HEK293T (cell line): ENCODE measurements at regions not wholly inside any gene's neighbourhood (a gene's known extent, or its start where the extent isn't known, plus 50 kb on each side); places are given as distances from the start of the nearest gene placed in this dataset.

Experiments
- CTCF ChIA-PET: fragments of 350-600 bp; formaldehyde crosslinking; extraction: SDS; loops from one replicate; lab custom pipeline; 2021; ENCODE audit warnings: antibody characterized with exemption, inconsistent platforms; lab: Yijun Ruan, JAX
- POLR2A ChIA-PET: fragments of 350-600 bp; formaldehyde crosslinking; extraction: SDS; loops from one replicate; lab custom pipeline; 2020; ENCODE audit warnings: antibody characterized with exemption, inconsistent platforms; lab: Yijun Ruan, JAX
- DNase-seq: peaks from one replicate; pipeline ENCODE4 v3.0.0; 2012; ENCODE audit warnings: mixed read lengths; ENCODE audit errors: extremely low spot score
- ARNT ChIP-seq: fragments of 450-650 bp; IDR thresholded peaks from 2 replicates; pipeline ENCODE4 v1.6.1; 2017; ENCODE audit warnings: mild to moderate bottlenecking
- BHLHE40 ChIP-seq: fragments of 450-650 bp; IDR thresholded peaks from 2 replicates; pipeline ENCODE4 v1.6.1; 2016; ENCODE audit warnings: mild to moderate bottlenecking, moderate library complexity, borderline replicate concordance
- CTBP1 ChIP-seq: fragments of 450-650 bp; IDR thresholded peaks from 2 replicates; pipeline ENCODE4 v1.6.1; 2016; ENCODE audit warnings: borderline replicate concordance
- ELF4 ChIP-seq: fragments of 450-650 bp; IDR thresholded peaks from 2 replicates; pipeline ENCODE4 v1.6.1; 2017; ENCODE audit warnings: antibody characterized with exemption
- FOXA1 ChIP-seq: fragments of 450-650 bp; IDR thresholded peaks from 2 replicates; pipeline ENCODE4 v1.6.1; 2016; ENCODE audit warnings: mild to moderate bottlenecking
- FOXK2 ChIP-seq: fragments of 450-650 bp; IDR thresholded peaks from 2 replicates; pipeline ENCODE4 v1.6.1; 2016; ENCODE audit warnings: mild to moderate bottlenecking
- FOXM1 ChIP-seq: fragments of 450-650 bp; IDR thresholded peaks from 2 replicates; pipeline ENCODE4 v1.6.1; 2017; ENCODE audit warnings: mild to moderate bottlenecking, borderline replicate concordance
- HDGF ChIP-seq: fragments of 450-650 bp; IDR thresholded peaks from 2 replicates; pipeline ENCODE4 v1.6.1; 2017; ENCODE audit warnings: antibody characterized with exemption, borderline replicate concordance
- L3MBTL2 ChIP-seq: fragments of 450-650 bp; conservative IDR thresholded peaks from 2 replicates; pipeline ENCODE4 v1.6.1; 2016; ENCODE audit warnings: mild to moderate bottlenecking
- LEF1 ChIP-seq: fragments of 450-650 bp; IDR thresholded peaks from 2 replicates; pipeline ENCODE4 v1.6.1; 2017; ENCODE audit warnings: mild to moderate bottlenecking, borderline replicate concordance
- NFRKB ChIP-seq: fragments of 450-650 bp; IDR thresholded peaks from 2 replicates; pipeline ENCODE4 v1.6.1; 2016; ENCODE audit warnings: mild to moderate bottlenecking, moderate library complexity
- SP1 ChIP-seq: fragments of 450-650 bp; IDR thresholded peaks from 2 replicates; pipeline ENCODE4 v1.6.1; 2017
- SUZ12 ChIP-seq: fragments of 450-650 bp; IDR thresholded peaks from 2 replicates; pipeline ENCODE4 v1.6.1; 2016; ENCODE audit warnings: mild to moderate bottlenecking
- TARDBP ChIP-seq: fragments of 450-650 bp; IDR thresholded peaks from 2 replicates; pipeline ENCODE4 v1.6.1; 2016
- ZNF384 ChIP-seq: fragments of 450-650 bp; IDR thresholded peaks from 2 replicates; pipeline ENCODE4 v1.6.1; 2016
- TF ChIP-seq, protein P1 (sequence below): fragments of 450-650 bp; IDR thresholded peaks from 2 replicates; pipeline ENCODE4 v1.6.1; 2016

DNA sequence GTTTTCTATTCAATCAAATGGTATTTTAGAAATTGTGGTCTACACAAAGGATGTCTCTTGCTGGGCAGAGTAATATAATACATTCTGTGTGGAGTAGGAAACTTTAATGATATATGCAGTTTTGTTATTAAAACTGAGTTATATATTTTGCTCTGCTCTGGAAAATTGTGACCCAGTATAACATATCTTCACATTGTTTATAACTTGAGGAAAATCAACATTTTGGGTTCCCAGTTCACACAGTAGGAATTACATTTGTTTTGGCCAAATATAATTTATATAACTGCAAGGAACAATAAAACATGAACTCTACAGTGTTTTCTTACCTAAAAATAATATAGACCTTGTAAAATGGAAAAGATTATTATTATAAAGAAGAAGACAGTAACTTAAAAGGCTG is 372.4 kb downstream of the OSR1 start:
- ChIA-PET CTCF (no interaction called here), POLR2A (no interaction called here)
- no peak for DNase-seq
- TF ChIP-seq FOXA1 (no peak), L3MBTL2 (no peak)

DNA sequence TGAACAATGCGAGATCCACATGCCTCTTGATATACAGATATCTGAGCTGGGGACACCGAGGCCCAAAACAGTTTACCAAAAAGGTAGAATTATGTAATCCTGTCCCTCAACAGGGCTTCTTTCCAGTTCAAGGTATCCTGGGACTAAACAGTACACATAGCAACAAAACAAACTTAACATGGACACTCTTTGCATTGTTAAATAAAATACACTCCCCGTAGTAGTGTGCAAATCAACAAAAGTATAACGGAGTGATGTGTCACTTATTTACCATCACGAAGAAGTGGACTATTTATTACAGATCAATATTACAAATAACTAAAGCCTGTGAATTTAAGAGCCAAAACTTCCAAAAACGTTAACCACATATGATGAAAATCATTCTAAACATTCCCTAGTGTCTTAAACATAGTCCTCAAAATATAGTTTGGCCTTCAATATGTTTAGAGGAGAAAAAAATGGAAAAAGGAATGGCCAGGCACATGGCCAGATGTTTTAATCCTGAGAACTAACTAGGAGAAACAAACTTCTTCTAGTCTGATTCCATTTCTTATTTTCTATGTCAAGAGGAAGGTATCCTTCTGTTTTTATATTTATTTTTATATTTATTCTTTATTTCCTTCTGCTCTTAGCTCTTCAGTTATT is 377.5 kb downstream of the OSR1 start:
- TF ChIP-seq FOXM1 (no peak), SP1 (no peak), FOXK2 (no peak), CTBP1 (no peak), ZNF384 (no peak), NFRKB (no peak)
- POLR2A ChIA-PET: no interaction called here

DNA sequence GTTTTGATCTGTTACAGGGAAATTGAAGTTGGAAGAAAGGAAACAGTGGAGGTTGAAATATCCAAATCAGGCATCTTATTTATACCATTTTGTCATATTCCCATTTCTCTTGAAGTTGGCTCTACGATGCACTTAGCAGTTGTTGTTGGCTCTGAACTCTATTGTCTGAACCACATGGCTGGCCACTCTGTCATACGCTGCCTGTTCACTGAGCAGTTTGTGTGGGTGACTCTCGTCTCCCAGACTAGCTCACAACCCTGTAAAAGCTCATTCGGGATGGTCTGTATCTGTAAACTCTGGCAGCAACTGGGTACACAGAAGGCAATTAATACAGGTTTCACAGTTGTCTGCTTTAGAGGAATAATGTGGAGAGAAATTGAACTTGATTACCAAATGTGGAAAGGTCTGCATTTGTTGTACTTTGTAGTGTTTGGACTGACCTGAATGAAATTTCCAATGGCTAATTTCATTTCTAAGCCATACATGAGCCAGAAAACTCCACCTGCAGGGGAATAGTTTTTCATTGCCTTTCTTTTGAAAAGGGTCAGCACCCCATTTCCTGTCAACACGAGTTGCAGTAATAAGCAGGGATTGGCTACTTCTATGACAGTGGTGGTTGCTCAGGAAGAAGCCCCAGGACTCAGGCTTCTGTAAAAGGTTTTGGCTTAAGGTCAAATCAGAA is 378.2 kb downstream of the OSR1 start:
- ChIA-PET POLR2A (no interaction called here), CTCF (no interaction called here)
- TF ChIP-seq CTBP1 (no peak), ZNF384 (no peak), FOXA1 (no peak), SP1 (no peak), HDGF (no peak), LEF1 (no peak), FOXM1 (no peak), TARDBP (no peak), FOXK2 (no peak), SUZ12 (no peak), ELF4 (no peak), ARNT (no peak), BHLHE40 (no peak), NFRKB (no peak), L3MBTL2 (no peak)
- TF ChIP-seq, protein P1, sequence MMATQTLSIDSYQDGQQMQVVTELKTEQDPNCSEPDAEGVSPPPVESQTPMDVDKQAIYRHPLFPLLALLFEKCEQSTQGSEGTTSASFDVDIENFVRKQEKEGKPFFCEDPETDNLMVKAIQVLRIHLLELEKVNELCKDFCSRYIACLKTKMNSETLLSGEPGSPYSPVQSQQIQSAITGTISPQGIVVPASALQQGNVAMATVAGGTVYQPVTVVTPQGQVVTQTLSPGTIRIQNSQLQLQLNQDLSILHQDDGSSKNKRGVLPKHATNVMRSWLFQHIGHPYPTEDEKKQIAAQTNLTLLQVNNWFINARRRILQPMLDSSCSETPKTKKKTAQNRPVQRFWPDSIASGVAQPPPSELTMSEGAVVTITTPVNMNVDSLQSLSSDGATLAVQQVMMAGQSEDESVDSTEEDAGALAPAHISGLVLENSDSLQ: no peak
- DNase-seq: no peak

More for the DNA sequence above, 377.5 kb downstream of the OSR1 start:
- no peak for DNase-seq
- CTCF ChIA-PET: no interaction called here

DNA sequence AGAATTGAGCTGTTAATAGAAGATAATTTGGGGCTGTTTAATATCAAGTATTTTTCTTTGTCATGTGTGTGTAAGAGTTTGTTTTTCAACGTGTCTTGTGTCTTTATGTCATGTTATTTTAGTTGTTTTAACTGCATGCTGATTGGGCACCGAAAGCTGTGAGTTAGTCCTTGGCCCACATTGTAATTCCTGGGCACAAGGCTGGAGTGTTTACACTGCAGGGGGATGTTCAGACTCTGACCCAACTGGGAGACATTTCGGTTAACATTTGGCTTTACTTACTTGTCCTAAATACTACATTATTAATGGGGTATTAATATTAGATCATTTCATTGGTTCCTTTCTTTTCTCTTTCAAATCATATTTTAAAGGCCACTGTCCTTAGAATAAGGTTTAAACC is 381.0 kb downstream of the OSR1 start:
- no peak for DNase-seq
- ChIA-PET CTCF (no interaction called here), POLR2A (no interaction called here)
- TF ChIP-seq FOXM1 (no peak), CTBP1 (no peak), SUZ12 (no peak), ELF4 (no peak), FOXA1 (no peak), ZNF384 (no peak), TARDBP (no peak)
- TF ChIP-seq, protein P1: no peak

DNA sequence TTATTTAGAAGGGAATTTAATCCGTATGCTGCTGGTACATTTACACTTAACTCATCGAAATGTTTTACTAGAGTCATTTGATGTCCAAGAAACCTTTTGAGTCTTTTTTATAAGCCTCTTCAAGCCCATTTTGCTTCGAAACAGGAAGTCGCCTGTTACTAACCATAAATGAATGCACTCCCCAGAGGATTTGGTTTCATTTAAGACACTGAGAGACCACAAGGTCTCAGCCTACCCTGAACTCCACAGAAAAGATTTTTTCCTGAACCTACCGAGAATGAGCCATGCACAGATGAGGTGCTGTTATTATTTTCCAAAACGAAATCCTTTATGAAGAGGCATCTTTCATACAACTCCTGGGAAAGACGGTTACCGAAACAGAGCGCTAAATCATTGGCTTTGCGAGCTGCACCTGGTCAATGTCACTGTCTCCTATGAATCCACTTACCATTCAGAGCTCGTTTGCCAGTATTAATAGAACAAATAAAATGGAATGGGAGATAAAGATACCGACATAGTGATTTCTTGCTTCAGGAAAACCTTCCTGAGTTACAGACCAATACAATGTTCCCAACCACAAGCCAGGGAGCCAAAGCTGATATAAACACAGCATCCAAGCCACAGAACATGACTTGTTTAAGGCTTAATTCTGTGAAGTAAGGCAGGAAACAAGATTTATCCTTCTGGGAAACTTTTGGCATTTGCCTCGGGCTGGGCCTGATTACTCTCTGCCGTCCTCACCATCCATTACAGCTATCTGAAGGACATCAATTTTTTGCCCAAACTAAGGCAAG is 382.1 kb downstream of the OSR1 start:
- CTCF ChIA-PET: no interaction called here
- POLR2A ChIA-PET: no interaction called here
- no peak for DNase-seq
- TF ChIP-seq FOXK2 (no peak), ZNF384 (no peak), ARNT (no peak)

DNA sequence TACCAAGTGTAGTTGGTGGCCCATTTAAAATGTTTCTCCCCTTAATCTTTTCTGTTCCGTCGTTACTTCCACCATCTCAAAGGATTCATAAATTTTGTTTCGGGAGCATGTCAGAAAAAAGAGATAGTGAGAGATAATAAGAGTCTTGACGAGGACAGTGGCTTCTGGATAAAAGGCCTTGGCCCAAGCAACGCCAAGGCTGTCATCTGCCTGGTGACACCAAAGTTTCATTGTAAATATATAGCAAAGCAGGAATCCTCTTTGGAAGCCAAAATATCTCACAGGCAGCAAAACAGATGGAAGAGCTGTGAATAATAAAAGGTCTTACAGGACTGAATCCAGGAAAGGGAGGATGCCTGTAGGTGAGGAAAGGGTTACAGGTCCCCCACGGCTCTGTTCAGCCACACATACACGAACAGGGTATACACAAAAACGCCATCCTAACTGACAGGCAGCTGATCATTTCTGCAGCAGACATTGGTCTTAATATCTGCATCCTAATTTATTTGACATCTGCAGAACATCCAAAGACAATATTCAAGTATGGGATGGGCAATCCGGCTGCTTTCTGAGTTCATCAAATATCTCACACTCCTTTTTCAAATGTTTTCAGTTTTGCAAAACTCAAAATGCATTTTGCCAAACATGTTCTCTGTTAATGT is 382.8 kb downstream of the OSR1 start:
- DNase-seq: no peak
- CTCF ChIA-PET: no interaction called here
- no peak for TF ChIP-seq HDGF
- TF ChIP-seq TARDBP: no peak
- no peak for TF ChIP-seq FOXM1
- no peak for TF ChIP-seq FOXK2
- TF ChIP-seq ARNT: no peak
- no peak for TF ChIP-seq LEF1
- no peak for TF ChIP-seq NFRKB
- TF ChIP-seq FOXA1: no peak
- TF ChIP-seq, protein P1: no peak
- TF ChIP-seq CTBP1: no peak
- TF ChIP-seq SUZ12: no peak
- no peak for TF ChIP-seq BHLHE40
- no peak for TF ChIP-seq ELF4
- no peak for TF ChIP-seq ZNF384
- no peak for TF ChIP-seq SP1
- no peak for TF ChIP-seq L3MBTL2
- POLR2A ChIA-PET: no interaction called here
